ENCODE measurements at regions not wholly inside any gene's neighbourhood (a gene's known extent, or its start where the extent isn't known, plus 50 kb on each side); places are given as distances from the start of the nearest gene placed in this dataset.
A peak's percentile ranks its signal among the peaks of the same experiment; 100 is the strongest.

- Histone ChIP-seq H3K27me3 (no peaks in the 10 kb centered on the region), H3K27ac (no peak overlapping the region), H3K4me1 (no peaks in the 10 kb centered on the region), H3K36me3 (no peaks in the 10 kb centered on the region), H3K9me3 (no peaks in the 10 kb centered on the region), H3K4me3 (no peak overlapping the region)
- TF ChIP-seq, protein P1, sequence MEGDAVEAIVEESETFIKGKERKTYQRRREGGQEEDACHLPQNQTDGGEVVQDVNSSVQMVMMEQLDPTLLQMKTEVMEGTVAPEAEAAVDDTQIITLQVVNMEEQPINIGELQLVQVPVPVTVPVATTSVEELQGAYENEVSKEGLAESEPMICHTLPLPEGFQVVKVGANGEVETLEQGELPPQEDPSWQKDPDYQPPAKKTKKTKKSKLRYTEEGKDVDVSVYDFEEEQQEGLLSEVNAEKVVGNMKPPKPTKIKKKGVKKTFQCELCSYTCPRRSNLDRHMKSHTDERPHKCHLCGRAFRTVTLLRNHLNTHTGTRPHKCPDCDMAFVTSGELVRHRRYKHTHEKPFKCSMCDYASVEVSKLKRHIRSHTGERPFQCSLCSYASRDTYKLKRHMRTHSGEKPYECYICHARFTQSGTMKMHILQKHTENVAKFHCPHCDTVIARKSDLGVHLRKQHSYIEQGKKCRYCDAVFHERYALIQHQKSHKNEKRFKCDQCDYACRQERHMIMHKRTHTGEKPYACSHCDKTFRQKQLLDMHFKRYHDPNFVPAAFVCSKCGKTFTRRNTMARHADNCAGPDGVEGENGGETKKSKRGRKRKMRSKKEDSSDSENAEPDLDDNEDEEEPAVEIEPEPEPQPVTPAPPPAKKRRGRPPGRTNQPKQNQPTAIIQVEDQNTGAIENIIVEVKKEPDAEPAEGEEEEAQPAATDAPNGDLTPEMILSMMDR (IDR thresholded peaks at IDR 0.05): no peak
- DNase-seq: no peak
- intact Hi-C loops (cut with DNase I; ENCODE audit: low total_unique reads): no loop called here
Measured at GRCh38 chr10:47223236-47223635, 76.8 kb upstream of the GDF10 start.

- TF ChIP-seq, protein P1 (IDR thresholded peaks at IDR 0.05): no peak
- no peaks in the 10 kb centered on the region for H3K36me3 ChIP-seq
- intact Hi-C loops (cut with DNase I; ENCODE audit: low total_unique reads): no loop called here
Measured at GRCh38 chr10:47224546-47225218, 75.3 kb upstream of the GDF10 start.

DNA sequence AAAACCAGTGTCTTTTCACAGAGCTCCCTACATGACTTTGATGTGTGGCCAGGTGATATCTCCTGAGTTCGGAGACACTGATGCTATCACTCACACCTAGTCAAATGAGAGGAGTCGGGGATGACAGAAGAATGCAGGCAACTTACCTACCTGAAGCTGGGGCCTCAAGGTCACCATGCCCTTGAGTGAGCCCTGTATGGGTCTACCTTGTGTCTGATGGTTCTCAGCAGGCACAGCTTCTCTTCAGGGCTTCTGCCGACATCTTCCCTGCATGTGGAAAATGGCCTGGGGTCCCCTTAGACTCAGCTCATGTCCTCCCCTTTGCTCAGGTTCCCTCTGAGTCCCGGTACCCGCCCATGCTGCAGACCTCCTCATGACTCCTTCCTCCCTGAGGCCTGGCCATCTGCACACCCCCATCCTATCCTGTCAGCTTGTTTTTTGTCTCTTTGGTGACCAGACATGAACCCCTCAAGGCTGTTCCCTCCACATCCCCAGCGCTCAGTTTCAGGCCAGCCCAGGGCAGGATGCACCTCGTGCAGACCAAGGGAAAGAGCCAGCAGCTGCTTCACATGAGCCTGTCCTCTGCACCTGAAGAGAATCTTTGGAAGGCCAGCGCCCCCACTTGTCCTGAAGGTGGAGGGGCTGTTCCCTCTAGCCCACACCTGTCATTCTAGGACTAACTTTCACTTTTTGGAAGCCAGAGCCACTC is 74.6 kb upstream of the GDF10 start:
- Histone ChIP-seq H3K27ac (no peak overlapping the region), H3K27me3 (no peaks in the 10 kb centered on the region), H3K4me1 (peaks cover 0 to 3% (median 0%) of the 10 kb centered on the region in 4 donors), H3K4me3 (no peak overlapping the region), H3K36me3 (no peaks in the 10 kb centered on the region), H3K9me3 (peaks cover 0 to 5% (median 0%) of the 10 kb centered on the region in 3 donors)
- no peak for DNase-seq
- TF ChIP-seq, protein P1 (IDR thresholded peaks at IDR 0.05): no peak
- intact Hi-C loops (cut with DNase I; ENCODE audit: low total_unique reads): no loop called here

More at GRCh38 chr10:47224546-47225218, 75.3 kb upstream of the GDF10 start:
- Histone ChIP-seq H3K9me3 (peaks cover 0 to 5% (median 0%) of the 10 kb centered on the region in 3 donors), H3K27ac (no peak overlapping the region), H3K4me1 (no peaks in the 10 kb centered on the region), H3K27me3 (no peaks in the 10 kb centered on the region), H3K4me3 (no peak overlapping the region)
- DNase-seq: no peak

- no peak for DNase-seq
- intact Hi-C loops (cut with DNase I; ENCODE audit: low total_unique reads): no loop called here
- TF ChIP-seq, protein P1 (IDR thresholded peaks at IDR 0.05): no peak
Measured at GRCh38 chr10:47225928-47226645, 73.9 kb upstream of the GDF10 start.

GRCh38 chr10:47230482-47230881 is 69.5 kb upstream of the GDF10 start:
- DNase-seq: peak in 1 of 2 donors; percentile 53
- no peak overlapping the region for H3K4me3 ChIP-seq
- peaks cover 0 to 7% (median 0%) of the 10 kb centered on the region in 4 donors for H3K4me1 ChIP-seq
- intact Hi-C loops (cut with DNase I; ENCODE audit: low total_unique reads): no loop called here
- no peaks in the 10 kb centered on the region for H3K36me3 ChIP-seq
- peaks cover 0 to 5% (median 0%) of the 10 kb centered on the region in 3 donors for H3K9me3 ChIP-seq
- H3K27me3 ChIP-seq: no peaks in the 10 kb centered on the region
- no peak overlapping the region for H3K27ac ChIP-seq
- TF ChIP-seq, protein P1 (IDR thresholded peaks at IDR 0.05): no peak

More at GRCh38 chr10:47225928-47226645, 73.9 kb upstream of the GDF10 start:
- Histone ChIP-seq H3K27me3 (no peaks in the 10 kb centered on the region), H3K36me3 (no peaks in the 10 kb centered on the region), H3K4me1 (peaks cover 0 to 7% (median 0%) of the 10 kb centered on the region in 4 donors), H3K27ac (no peak overlapping the region), H3K9me3 (peaks cover 0 to 5% (median 0%) of the 10 kb centered on the region in 3 donors), H3K4me3 (no peak overlapping the region)
